Activated effector memory CD4-positive, alpha-beta T cell treated with Interleukin-2 at 50 U/mL for 16 hours (primary cell): ENCODE measurements at regions not wholly inside any gene's neighbourhood (a gene's known extent, or its start where the extent isn't known, plus 50 kb on each side); places are given as distances from the start of the nearest gene placed in this dataset.

Source experiments
- DNase-seq: peaks from one replicate; pipeline ENCODE4 v3.0.0-alpha.2; 2020

DNA sequence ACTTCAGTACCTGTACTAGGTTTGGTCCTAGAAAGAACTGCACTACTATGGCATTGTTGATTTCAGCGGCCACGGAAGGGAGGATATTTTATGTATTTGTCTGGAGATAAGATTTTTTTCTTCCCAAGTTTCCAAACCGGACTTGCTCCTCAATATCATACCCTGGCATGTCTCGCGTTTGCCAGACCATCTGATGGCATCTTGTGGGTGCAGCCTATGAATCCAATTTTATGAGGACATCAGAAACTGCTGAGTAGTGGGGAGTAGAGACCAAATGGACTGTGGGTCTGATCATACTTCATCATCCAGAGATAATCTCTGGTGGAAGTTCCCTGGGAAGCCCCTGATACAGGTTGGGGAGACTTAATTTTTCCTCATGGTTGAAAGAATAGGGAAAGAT, 716.1 kb upstream of the WWC1 start:
- DNase-seq = no peak

DNA sequence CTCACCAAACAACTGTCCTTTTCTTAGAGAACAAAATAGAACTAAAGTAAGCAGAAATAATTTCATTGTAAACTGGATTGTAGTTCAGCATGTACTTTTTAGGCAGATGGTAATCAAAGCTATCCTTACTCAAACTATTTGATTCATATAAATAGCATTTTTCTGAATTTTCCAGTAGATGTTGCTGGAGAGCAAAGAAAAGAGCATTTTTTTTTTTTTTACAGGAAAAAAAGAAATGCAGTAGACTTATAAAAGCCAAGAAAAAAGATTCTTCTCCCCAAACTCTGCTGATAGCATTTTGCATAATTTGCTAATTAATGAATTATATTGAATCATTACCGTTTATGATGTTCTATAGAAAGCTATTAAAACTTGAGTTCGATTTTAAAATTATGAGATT, 715.3 kb upstream of the WWC1 start:
- DNase-seq = no peak

DNA sequence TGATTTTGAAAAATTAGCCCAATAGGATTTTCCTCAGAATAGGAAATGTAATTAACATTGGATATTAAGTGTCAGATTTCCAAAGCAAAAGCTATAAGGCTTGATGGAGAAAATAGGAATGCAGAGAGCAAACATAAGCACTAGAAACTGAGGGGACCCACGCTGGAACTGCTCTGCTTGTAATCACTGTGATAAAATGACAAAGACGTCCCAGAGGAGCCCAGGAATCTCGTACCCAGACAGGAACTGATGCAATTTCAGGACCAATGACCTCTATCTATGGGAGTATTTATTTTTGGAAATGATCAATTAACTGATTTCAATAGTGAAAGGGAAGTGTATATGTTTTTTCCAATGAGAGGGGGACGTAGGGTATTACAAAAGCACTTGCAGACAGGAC, 714.5 kb upstream of the WWC1 start:
- no peak for DNase-seq

DNA sequence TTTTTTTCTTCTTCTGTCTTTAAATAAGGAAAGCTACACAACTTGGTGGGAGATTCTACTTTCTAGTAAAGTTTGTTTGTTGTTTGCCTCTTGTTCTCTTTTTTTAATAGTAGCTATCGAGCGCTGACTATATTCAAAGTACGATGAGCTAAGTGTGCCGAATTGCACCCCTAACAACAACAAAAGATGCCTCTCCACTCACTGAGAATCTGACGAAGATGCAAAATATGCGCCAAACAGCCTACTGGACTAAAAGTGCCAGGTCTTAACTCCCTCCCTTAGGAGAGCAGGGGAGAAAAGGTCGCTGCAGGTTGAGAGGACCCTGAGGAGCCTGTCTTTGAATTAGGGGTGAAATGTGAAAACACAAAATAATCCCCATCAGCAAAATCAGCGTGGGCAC, 713.8 kb upstream of the WWC1 start:
- no peak for DNase-seq

DNA sequence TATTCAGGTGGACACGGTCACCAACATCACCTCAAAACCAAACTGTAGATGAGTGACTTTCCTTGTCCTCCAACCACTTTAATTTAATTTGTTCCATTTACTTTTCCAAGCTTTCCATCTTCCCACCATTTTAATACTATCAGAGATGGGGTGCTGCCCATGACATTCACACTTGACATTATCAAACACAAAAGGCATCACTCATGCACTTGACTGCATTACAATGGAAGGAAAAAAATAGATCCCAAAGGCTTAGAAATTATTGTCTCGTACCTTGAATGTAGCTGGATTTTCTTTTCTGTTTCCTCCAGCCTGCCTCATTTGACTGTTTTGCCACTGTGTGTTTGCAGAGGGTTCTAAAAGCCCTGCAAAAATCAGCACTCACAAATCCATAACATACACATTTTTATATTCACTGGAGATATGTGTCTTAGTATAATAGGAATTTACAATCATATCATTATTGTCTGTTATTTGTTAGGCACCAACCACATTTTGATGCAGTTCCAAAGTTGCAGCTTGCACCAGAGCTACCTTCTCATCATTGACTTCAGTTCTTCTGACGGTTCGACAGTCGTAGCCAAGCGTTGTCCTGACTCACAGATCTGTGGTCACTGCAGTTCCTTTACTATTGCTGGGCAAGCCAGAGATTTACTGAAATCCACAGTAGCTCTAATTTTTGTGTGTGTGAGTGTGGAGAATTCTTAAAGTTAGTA, 712.3 kb upstream of the WWC1 start:
- DNase-seq = no peak

DNA sequence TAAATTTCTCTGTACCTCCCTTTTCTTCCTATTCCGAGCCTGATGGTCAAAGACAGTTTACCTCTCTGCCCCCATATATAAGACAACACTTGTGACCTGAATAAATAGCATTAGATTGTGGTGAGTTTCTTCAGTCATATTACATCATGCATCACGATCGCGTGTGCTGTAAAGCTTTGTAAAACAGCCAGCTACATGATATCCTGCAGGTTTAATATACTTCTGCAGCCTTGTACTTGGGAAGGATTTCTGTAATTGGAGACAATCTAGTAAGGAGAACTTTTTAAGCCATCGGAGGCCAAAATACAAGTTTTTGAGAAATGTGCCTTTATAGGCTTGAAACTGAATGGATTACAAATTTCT, 711.8 kb upstream of the WWC1 start:
- no peak for DNase-seq

DNA sequence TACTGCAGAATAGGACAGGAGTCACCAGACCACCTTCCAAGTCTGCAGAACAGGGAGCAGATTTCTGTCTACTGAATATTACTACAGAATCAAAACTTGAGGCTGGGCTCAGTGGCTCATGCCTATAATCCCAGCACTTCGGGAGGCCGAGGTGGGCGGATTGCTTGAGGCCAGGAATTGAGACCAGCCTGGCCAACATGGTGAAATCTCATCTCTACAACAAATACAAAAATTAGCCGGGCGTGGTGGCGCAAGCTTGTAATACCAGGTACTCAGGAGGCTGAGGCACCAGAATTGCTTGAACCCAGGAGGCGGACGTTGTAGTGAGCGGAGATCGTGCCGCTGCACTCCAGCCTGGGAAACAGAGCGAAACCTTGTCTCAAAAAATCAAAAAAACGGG, 710.8 kb upstream of the WWC1 start:
- no peak for DNase-seq

DNA sequence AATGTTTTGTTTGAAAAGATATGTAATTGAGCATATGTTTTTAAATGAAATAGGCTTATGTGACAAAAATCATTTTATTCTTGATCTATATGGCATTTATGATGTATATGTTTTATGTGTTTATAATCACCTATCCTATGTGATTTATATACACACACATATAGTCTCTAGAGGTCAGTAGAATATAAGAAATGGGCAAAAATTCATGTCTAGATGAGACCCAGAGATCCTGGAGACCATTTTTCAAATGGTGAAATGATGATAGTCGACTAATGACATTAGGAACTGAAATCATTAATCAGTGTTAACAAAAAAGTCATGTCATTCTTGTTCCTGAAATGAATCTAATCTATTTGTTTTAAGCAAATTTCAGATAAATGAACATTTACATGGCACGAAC, 709.2 kb upstream of the WWC1 start:
- no peak for DNase-seq

DNA sequence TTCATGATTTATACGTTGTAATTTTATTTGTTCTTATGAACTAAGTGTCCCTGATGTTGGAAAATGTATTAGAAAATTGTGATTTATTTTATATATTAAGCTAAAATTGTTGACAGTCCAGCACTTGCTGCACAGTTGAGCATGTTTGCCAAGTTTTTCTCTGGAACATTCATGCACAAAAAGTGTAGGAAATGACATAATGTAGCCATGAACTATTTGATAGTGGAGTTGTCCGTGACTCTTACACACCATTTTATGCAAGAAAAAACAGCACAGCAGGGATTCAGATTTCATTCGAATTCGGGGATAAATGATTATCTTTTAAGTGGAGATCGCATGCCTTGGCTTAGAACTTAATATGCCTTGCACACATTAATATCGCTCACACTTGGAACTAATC, 708.6 kb upstream of the WWC1 start:
- no peak for DNase-seq

DNA sequence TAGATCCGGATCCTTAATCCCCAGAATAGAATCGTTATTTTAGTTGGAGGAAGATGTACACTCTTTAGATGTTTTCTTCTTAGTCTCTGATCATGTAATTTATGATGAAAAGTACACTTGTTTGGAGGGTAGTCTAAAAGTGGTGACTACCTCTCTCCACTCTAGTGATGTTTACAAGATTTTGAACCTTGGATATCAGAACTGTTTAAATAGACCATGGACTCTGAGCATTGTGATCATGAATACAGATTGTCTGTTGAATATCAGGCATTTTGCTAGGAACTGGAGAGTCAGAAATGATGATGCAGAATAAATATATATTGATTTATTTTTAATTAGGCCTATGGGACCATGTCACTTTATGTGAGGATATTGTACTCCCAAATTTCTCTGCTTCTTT, 706.3 kb upstream of the WWC1 start:
- no peak for DNase-seq

DNA sequence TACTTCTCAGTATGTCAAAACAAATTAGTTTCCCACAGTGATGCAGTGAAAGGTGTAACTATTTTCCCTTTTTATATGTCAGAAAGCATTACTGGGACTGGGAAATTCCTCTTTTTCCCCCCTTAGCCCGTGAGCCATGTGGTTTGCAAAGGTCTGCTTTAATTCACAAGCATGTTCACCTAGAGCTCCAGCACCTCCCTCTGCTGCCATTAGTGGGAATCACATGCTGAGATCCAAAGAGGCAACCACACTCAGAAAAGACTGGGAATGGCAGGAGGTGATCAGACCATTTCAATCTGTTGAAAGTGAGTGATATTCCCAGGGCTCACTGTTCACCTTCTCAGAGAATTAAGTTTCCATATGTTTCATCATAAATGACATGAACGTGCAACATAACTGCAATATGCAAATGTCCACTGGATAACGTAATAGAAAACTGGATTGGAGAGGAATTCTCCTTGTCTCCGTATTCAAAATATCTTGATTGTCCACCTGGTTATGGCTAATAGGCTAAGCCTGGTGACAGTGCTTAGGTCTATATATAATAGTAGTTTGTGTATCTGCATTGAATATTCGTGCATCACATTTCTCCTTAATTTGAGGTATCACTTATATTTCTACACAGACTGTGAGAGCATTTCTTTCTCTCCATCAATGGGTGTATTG, 703.5 kb upstream of the WWC1 start:
- no peak for DNase-seq

DNA sequence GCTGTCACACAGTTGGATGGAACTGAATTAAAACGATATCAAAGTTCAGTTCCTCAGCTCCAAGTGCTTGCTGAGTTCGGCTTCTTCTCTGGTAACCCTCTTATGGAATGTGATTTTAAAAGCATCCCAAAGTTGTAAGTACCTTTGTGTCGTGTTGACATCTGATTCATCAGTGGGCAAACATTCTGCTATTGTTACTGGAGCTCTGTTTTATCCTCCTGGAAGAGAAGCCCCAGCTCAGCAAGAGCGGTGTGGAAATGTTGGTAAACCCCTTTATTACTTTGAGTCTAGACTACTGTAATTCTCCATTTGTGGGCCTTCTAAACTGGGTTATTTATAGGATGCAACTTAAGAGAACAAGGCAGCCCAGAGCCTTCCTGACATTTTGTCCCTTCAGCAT, 699.3 kb upstream of the WWC1 start:
- DNase-seq = no peak

DNA sequence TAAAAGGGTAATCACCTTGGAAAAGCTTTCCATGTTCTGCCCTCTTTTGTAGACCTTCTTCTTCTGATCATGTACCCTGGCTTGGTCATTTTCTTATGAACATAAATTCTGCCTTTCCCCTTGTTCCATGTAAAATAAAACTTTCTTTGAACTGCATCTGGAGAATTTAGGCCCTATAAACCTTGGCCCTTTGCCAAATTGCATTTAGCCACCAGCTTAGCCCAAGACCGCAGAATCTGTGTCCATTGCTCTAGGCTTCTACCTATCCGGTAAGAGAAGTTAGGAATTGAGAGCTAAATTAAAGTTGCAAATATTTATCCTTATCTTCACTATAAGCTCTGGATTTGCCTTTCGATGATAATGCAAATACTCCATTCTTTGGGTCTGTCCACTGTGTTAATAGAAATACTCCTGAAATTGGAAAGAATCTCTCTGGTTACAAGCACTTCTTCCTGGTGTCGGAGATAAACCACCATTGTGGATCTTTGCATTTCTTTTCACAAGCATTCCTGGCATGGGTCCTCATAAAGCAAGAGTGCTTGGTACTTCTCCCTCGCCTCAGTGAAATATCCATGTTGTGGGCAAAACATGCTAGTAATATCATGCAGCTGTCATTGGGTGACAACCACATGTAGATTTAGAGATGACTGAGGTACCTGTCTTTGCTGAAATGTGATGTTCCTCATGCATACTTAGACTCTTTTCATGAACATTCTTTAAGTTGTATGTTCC, 698.0 kb upstream of the WWC1 start:
- DNase-seq = no peak

DNA sequence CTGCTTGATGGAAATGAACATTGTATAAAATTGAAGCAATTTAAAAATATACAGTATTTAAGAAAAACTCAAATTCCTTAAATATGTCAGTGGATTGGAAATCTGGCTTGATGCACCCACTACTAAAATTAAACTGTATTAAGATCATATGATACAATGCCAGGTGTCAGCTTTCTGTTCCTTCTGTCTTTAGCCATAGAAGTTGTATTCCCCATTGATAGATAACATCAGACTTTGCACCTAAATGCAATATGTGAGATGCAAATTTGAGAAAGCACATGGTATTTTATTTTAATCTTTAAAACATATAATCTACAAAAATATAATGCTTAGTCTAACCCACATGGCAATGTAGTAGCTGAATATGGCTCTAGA, 697.4 kb upstream of the WWC1 start:
- no peak for DNase-seq

DNA sequence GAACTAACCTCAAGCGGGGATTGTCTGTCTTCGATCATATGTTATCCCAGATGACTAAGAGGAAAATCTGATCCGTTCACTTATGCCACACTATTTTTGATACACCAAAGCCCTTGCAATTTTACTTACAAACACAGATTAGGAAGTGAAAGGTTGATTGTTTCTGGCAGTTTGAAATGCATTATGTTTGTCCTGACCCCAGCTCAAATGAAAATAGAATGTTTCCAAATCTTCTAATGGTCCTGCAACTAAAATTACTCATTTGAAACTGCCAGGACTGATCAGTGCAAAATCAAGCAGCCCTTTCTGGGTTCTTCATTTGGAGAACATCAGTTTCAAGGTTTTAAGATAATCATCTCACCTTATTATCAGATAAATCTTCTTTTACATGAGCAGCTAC, 696.7 kb upstream of the WWC1 start:
- DNase-seq = no peak

DNA sequence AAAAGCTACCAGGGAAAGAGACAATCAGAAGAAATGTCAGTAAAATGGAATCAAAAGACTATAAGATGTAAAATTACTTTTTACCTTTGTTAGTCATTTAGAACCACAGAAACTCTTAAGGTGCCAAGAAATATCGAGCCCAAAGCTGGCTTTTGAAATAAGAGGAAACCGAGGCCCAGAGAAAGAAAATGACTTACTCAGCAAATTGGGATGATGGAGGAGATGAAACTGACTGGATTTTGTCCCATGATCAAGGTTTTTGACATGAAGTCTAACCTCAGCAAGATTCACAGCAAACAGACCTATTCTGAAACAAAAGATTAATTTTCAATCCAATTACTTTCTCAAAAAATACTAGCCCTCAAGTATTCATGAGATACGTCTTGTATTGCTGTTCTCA, 696.2 kb upstream of the WWC1 start:
- no peak for DNase-seq

DNA sequence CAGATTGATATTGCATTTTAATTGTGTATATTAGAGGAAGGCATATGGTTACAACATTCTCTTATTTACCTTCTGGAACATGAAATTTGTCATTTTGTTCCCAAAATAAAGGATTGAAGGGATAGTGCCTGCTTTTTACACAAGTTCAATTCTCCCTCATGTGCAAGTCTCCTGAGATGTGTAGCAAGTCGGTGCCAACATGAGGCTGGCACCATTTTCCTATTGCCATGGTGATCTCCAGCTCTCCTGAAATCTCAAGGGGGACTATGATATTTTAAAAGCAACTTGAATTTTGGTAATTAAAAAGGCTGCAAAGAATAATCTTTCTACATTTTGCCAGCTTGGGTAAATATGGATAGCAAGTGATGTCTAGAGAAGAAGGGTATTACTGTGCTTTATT, 693.3 kb upstream of the WWC1 start:
- DNase-seq = no peak

DNA sequence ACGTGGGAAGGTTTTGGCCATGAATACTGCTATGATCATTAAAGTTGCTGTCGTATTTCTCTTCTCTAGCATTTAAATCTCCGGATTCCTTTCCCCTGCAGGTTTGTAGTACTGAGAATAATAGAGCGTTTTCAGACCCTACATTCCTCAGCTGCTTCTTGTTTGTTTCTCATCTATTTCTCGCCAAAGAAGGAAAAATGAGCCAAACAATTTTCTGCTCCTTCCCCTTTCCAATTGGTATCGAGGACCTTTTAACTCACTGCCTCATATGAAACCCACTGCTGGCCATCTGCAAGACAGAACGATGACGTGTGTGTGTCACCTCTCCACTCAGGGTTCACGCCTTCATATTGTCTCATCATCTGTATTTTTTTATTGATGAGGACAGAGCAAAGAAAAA, 689.4 kb upstream of the WWC1 start:
- no peak for DNase-seq

DNA sequence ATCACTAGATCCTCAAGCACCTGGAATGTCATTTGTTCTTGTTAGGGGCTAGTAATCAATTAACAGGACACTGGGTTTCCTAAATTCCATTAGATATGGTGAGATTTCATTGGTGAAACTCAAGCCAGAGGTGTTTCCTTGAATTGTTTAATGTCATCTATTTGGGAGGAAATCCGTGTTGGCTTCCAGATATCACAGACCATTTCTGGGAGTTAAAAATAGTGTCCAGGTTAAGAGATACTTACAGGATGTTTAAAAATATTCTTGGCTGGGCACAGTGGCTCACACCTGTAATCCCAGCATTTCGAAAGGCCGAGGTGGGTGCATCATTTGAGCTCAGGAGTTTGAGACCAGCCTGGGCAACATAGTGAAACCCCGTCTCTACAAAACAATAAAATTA, 688.3 kb upstream of the WWC1 start:
- DNase-seq = no peak

DNA sequence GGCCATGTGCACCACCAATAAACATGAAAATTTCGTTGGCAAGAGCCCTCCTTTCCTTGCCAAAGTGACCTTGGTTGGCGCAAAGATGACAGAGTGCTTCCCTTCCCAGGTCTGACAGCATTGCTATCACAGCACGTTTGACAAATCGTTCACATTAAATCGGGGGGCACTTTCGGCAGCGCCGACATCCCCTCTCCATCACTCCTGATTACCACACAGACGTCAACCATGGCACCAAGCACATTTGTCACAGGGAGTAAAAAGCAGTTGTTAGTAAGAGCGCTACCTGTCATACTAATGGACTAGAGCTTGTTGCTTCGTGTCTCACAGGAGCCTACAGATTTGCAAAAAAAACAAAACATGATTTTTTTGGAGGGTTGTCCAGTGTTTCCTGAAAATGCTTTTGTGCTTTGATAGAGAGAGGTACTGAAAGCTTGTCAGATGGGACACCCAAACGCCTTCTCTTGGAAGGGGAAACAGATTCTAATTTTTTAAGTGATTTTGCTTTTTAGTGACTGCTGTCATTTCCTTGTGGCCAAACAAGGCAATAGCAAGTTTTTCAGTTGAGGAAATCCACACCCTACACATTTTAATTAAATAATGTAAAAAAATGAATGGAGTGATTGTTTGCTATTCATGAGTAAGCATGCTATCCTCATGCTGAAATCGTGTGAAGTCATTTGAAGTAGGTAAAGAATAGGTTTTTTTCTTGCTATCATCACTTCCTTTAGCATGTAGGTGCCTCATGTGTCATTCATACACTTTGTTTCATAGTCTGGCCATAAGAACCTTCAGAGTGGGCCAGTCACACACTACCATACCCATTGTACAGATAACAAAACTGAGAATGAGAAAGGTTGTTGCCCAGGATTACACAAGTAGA, 682.8 kb upstream of the WWC1 start:
- no peak for DNase-seq

DNA sequence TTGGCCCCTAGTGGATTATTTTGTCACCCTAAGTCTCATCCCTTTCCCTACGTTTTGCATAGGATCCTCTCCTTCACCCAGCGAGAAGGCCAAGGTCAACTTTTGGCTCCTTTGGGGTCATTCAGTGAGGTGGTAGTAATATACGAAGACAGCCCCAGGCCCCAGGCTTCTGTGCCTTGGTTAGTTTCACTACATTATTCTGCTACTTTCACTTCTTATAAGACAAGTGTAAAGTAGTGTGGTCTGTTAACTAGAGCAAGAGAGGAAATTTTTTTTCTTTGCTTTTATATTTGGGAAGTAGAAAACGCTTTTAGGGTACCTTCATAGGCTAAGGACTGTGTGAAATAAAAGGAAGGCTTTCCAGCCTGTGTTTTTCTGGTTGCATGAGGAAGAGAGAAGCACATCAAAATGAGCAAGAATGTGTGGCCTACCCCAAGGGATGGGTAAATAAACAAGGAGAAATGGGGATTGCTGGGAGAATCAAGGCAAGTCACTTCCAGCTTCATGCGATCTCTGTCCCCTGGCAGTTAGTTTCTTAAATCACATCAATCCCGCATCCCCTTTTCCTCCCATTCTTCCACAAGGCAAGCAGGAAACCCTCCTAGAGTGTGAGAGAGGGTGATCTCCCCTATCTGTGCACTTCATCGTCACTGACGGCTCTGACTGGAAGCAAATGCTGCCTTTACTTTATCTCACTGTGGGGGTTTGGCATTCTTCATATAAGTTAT, 677.0 kb upstream of the WWC1 start:
- no peak for DNase-seq

DNA sequence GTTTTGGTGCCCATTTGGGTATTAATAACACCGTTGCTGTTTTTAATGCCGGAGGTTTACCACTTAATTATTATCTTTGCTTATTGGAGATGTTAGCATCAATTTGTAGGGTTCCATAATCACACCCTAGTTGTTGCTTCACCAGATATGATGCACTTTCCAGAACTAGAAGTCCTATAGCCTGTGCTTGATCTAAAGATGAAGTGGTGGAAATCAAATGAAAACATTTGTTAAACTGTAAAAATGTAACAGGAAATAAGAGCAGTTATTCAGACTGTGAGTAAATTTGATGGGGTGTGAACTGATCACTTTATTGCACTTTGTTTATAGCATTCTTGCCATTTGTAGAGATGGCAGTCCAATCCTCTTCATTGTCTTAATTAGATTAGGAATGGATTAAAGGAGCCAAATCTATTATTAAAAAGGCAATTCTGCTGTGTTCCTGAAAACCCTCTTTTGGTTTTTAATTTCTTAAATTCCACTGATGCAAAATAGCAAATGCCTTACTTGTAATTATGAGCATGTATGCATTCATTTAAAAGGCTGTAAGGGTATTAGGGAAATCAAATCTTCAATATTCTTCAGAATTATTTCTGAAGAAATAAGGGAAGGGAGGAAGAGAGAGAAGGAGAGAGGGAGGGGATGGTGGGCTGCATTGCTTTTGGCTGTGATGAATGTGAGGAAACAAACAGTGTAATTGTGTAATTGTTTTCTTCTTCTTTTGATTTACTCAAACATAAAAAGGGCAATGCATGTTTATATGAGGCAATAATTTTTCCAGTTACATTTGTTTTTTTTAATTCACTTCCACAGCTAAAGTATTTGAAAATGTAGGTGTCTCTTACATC, 675.2 kb upstream of the WWC1 start:
- DNase-seq = no peak
